IMR-90 (cell line): ENCODE measurements at regions not wholly inside any gene's neighbourhood (a gene's known extent, or its start where the extent isn't known, plus 50 kb on each side); places are given as distances from the start of the nearest gene placed in this dataset.

ENCODE experiments used
- ATAC-seq: fragments of 200-7000 bp; cut with Tn5 transposase; 2 replicates; pipeline ENCODE4 v1.9.1; 2020; ENCODE audit warnings: low read depth, mild to moderate bottlenecking, moderate library complexity
- BruUV-seq: library from RNA; stranded (reverse); fragments of 400-500 nt; replicated peaks from 2 replicates; lab custom pipeline; 2021; lab: Mats Ljungman, UMichigan
- CTCF ChIA-PET: fragments of 300-600 bp; formaldehyde crosslinking; extraction: SDS; loops from one replicate; lab custom pipeline; 2021; ENCODE audit warnings: antibody characterized with exemption; lab: Yijun Ruan, JAX
- POLR2A ChIA-PET: fragments of 300-600 bp; sonication (Branson Sonifier 250); formaldehyde crosslinking; loops from one replicate; lab custom pipeline; 2022; ENCODE audit warnings: antibody characterized with exemption; ENCODE audit not compliant: unreplicated experiment; lab: Charles Lee
- DNase-seq: peaks from one replicate; pipeline ENCODE4 v3.0.0; 2013
- H2AFZ ChIP-seq: replicated peaks from 2 replicates; pipeline ENCODE3; 2013; ENCODE audit warnings: low read length, mild to moderate bottlenecking; ENCODE audit not compliant: poor library complexity
- H2AK5ac ChIP-seq: 2 replicates; pipeline ENCODE4 v1.6.1; 2013; ENCODE audit warnings: low read depth, low read length, inconsistent platforms
- H2AK9ac ChIP-seq: replicated peaks from 2 replicates; pipeline ENCODE3; 2013; ENCODE audit warnings: mild to moderate bottlenecking, low read depth, low read length, moderate library complexity; ENCODE audit not compliant: poor library complexity
- H2BK120ac ChIP-seq: 2 replicates; pipeline ENCODE4 v1.6.1; 2013; ENCODE audit warnings: low read depth, low read length, inconsistent platforms
- H2BK15ac ChIP-seq: 3 replicates; pipeline ENCODE4 v1.6.1; 2013; ENCODE audit warnings: low read depth, low read length, inconsistent platforms
- H2BK20ac ChIP-seq: 2 replicates; pipeline ENCODE4 v1.6.1; 2013; ENCODE audit warnings: low read depth, mild to moderate bottlenecking, inconsistent platforms, low read length, moderate library complexity
- H2BK5ac ChIP-seq: 2 replicates; pipeline ENCODE4 v1.6.1; 2013; ENCODE audit warnings: mild to moderate bottlenecking, low read depth, low read length, inconsistent platforms; ENCODE audit not compliant: poor library complexity, severe bottlenecking
- H3K14ac ChIP-seq: replicated peaks from 2 replicates; pipeline ENCODE4 v1.6.1; 2013; ENCODE audit warnings: low read depth, low read length, inconsistent platforms
- H3K18ac ChIP-seq: 2 replicates; pipeline ENCODE4 v1.6.1; 2013; ENCODE audit warnings: low read depth, low read length, control low read depth
- H3K23ac ChIP-seq: 2 replicates; pipeline ENCODE4 v1.6.1; 2013; ENCODE audit warnings: low read depth, low read length, inconsistent platforms
- H3K27ac ChIP-seq: 2 replicates; pipeline ENCODE4 v1.5.1; 2013; ENCODE audit warnings: mild to moderate bottlenecking, control low read depth, low read length; ENCODE audit not compliant: insufficient read depth
- H3K27me3 ChIP-seq: 2 replicates; pipeline ENCODE4 v1.6.1; 2013; ENCODE audit warnings: low read length; ENCODE audit not compliant: control insufficient read depth, insufficient read depth
- H3K36me3 ChIP-seq: 2 replicates; pipeline ENCODE4 v1.6.1; 2013; ENCODE audit warnings: low read length, mixed read lengths; ENCODE audit not compliant: control insufficient read depth, insufficient read depth
- H3K4ac ChIP-seq: 2 replicates; pipeline ENCODE4 v1.6.1; 2013; ENCODE audit warnings: low read depth, low read length, inconsistent platforms
- H3K4me1 ChIP-seq: 2 replicates; pipeline ENCODE4 v1.6.1; 2013; ENCODE audit warnings: low read length, mixed read lengths; ENCODE audit not compliant: control insufficient read depth, insufficient read depth
- H3K4me2 ChIP-seq: 2 replicates; pipeline ENCODE4 v1.6.1; 2013; ENCODE audit warnings: low read depth, mild to moderate bottlenecking, control low read depth, low read length, moderate library complexity
- H3K4me3 ChIP-seq: 2 replicates; pipeline ENCODE4 v1.5.1; 2013; ENCODE audit warnings: low read depth, mild to moderate bottlenecking, control low read depth, low read length, moderate library complexity; ENCODE audit not compliant: insufficient read depth
- H3K56ac ChIP-seq: 2 replicates; pipeline ENCODE4 v1.6.1; 2013; ENCODE audit warnings: low read length, inconsistent platforms; ENCODE audit not compliant: insufficient read depth; ENCODE audit errors: extremely low read depth
- H3K79me1 ChIP-seq, 2 experiments: 2 replicates each; pipeline ENCODE4 v1.6.1; 2013; ENCODE audit warnings: low read length in 2 of 2, inconsistent platforms in 1 of 2, low read depth in 1 of 2
- H3K9ac ChIP-seq: 2 replicates; pipeline ENCODE4 v1.6.1; 2013; ENCODE audit warnings: low read depth, low read length, control low read depth
- H3K9me1 ChIP-seq: 2 replicates; pipeline ENCODE4 v1.6.1; 2013; ENCODE audit warnings: low read length, inconsistent platforms; ENCODE audit not compliant: insufficient read depth
- H3K9me3 ChIP-seq: 2 replicates; pipeline ENCODE4 v1.6.1; 2013; ENCODE audit warnings: low read length; ENCODE audit not compliant: control insufficient read depth, insufficient read depth
- H4K20me1 ChIP-seq: 2 replicates; pipeline ENCODE4 v1.6.1; 2013; ENCODE audit warnings: low read length, inconsistent platforms; ENCODE audit not compliant: insufficient read depth
- H4K5ac ChIP-seq: 2 replicates; pipeline ENCODE4 v1.6.1; 2013; ENCODE audit warnings: mild to moderate bottlenecking, low read depth, low read length, control low read depth
- H4K8ac ChIP-seq, 2 experiments: 2 replicates each; pipeline ENCODE4 v1.6.1; 2013; ENCODE audit warnings: low read depth in 2 of 2, low read length in 2 of 2, control low read depth in 1 of 2, inconsistent platforms in 1 of 2
- H4K91ac ChIP-seq: 2 replicates; pipeline ENCODE4 v1.6.1; 2013; ENCODE audit warnings: low read depth, low read length, inconsistent platforms; ENCODE audit not compliant: insufficient read depth
- CEBPB ChIP-seq: IDR thresholded peaks from 2 replicates; pipeline ENCODE4 v1.6.1; 2012; ENCODE audit warnings: low read depth, low read length, improper control_type of control experiment
- CHD1 ChIP-seq: IDR thresholded peaks from 2 replicates; pipeline ENCODE4 v1.6.1; 2012; ENCODE audit warnings: low read depth, low read length, improper control_type of control experiment
- MAFK ChIP-seq: IDR thresholded peaks from 2 replicates; pipeline ENCODE4 v1.6.1; 2012; ENCODE audit warnings: low read depth, low read length, improper control_type of control experiment
- MXI1 ChIP-seq: IDR thresholded peaks from 2 replicates; pipeline ENCODE4 v1.6.1; 2012; ENCODE audit warnings: low read depth, mild to moderate bottlenecking, low read length, moderate library complexity, borderline replicate concordance
- NFE2L2 ChIP-seq: fragments of 150-350 bp; IDR thresholded peaks from 2 replicates; pipeline ENCODE4 v1.6.1; 2016; ENCODE audit warnings: low read depth, mild to moderate bottlenecking, low read length
- RAD21 ChIP-seq: IDR thresholded peaks from 2 replicates; pipeline ENCODE4 v1.6.1; 2012; ENCODE audit warnings: low read length, improper control_type of control experiment
- WGBS, 2 experiments: methylation state at CpG; one replicate each; pipeline versions ENCODE4 v1.1.5 to v1.1.7; 2013; ENCODE audit warnings: missing lambda C conversion rate in 2 of 2; ENCODE audit not compliant: insufficient read length in 1 of 2; ENCODE audit errors: extremely low coverage in 2 of 2; 5-methylcytosine and 5-hydroxymethylcytosine counted together
- dilution Hi-C: fragments of 300-500 bp; cut with HindIII; formaldehyde crosslinking; loops from one replicate; pipeline ENCODE4 v1.14.3; 2018; ENCODE audit warnings: low sequenced_read_pairs; ENCODE audit not compliant: unreplicated experiment
- in situ Hi-C: fragments of 300-500 bp; cut with MboI; formaldehyde crosslinking; loops from 3 replicates; pipeline ENCODE4 v1.14.3; 2019; ENCODE audit warnings: low sequenced_read_pairs, inconsistent platforms, mixed read lengths
- intact Hi-C: fragments of 100-400 bp; cut with micrococcal nuclease; formaldehyde crosslinking; loops from 2 replicates; pipeline ENCODE4 v1.10.0; 2022

DNA sequence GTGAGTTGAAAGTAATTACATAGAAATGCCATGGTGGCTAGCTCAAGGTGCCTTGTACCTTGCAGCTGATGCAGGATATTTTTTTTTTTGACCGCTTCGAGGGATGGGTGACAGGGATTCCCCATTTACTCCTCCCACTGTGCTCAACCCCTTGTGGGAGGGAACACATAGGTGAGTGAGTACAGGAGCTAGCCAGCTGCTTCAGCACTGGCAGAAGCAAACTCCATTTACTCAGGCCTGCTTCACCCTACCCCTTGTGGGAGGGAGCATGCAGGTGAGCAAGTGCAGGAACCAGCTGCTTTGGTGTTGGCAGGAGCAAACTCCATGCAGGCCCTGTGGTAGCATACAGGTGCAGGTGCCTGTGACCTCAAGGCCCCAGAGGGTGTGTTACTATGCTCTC, 330.1 kb downstream of the TDRD3 start:
- no peak overlapping the region for H3K14ac ChIP-seq
- H3K4me1 ChIP-seq = no peaks in the 10 kb centered on the region
- no peak for ATAC-seq
- intact Hi-C loops (no loop called here), dilution Hi-C loops (no loop called here), in situ Hi-C loops (no loop called here)
- H3K23ac ChIP-seq = no peak overlapping the region
- H2AK9ac ChIP-seq = no peak overlapping the region
- no peak overlapping the region for H4K8ac ChIP-seq
- H2BK120ac ChIP-seq = no peak overlapping the region
- TF ChIP-seq CEBPB (no peak), MXI1 (no peak), NFE2L2 (no peak), MAFK (no peak), RAD21 (no peak), CHD1 (no peak)
- ChIA-PET CTCF (no interaction called here), POLR2A (no interaction called here)
- H3K18ac ChIP-seq = no peak overlapping the region
- no peak overlapping the region for H2AFZ ChIP-seq
- no peak overlapping the region for H3K27ac ChIP-seq
- no peak overlapping the region for H3K9ac ChIP-seq
- H4K5ac ChIP-seq = no peak overlapping the region
- H3K4me2 ChIP-seq = no peak overlapping the region
- no peak for DNase-seq
- peaks cover 2% of the 10 kb centered on the region; the same call in 1 of the 2 replicates for H3K9me3 ChIP-seq
- no peaks in the 10 kb centered on the region for H3K9me1 ChIP-seq
- WGBS, 2 experiments = no CpG with 5 or more reads among the region's 2 CpGs
- H3K4me3 ChIP-seq = no peak overlapping the region
- no peaks in the 10 kb centered on the region for H3K36me3 ChIP-seq
- no peak overlapping the region for H2BK5ac ChIP-seq
- H3K4ac ChIP-seq = no peak overlapping the region
- no peaks in the 10 kb centered on the region for H3K27me3 ChIP-seq
- no peak overlapping the region for H2BK15ac ChIP-seq
- no peaks in the 10 kb centered on the region for H4K20me1 ChIP-seq
- no TSS peak for BruUV-seq
- H3K79me1 ChIP-seq = no peaks in the 10 kb centered on the region
- no peak overlapping the region for H2BK20ac ChIP-seq
- no peak overlapping the region for H4K91ac ChIP-seq
- H2AK5ac ChIP-seq = no peak overlapping the region
- no peak overlapping the region for H3K56ac ChIP-seq
